GM12875 (cell line): ENCODE measurements at regions not wholly inside any gene's neighbourhood (a gene's known extent, or its start where the extent isn't known, plus 50 kb on each side); places are given as distances from the start of the nearest gene placed in this dataset.

Source experiments
- H3K4me3 ChIP-seq: one replicate; pipeline ENCODE4 v1.5.1; 2011; ENCODE audit warnings: low read depth, low read length, control low read depth
- CTCF ChIP-seq: IDR thresholded peaks from 2 replicates; pipeline ENCODE4 v1.5.1; 2011; ENCODE audit warnings: low read depth, mild to moderate bottlenecking, control low read depth, inconsistent platforms, low read length, moderate library complexity, borderline replicate concordance; ENCODE audit not compliant: insufficient read depth

GRCh38 chr5:128591598-128592455, 53.8 kb upstream of the FBN2 start:
- no peak for TF ChIP-seq CTCF
- no peak overlapping the region for H3K4me3 ChIP-seq

- TF ChIP-seq CTCF, result no peak
- no peak overlapping the region for H3K4me3 ChIP-seq
Observed at GRCh38 chr5:128596071-128596470, 58.0 kb upstream of the FBN2 start.

GRCh38 chr5:128597156-128597555, 59.1 kb upstream of the FBN2 start:
- no peak for TF ChIP-seq CTCF
- no peak overlapping the region for H3K4me3 ChIP-seq

GRCh38 chr5:128613128-128613527, 75.1 kb upstream of the FBN2 start:
- no peak for TF ChIP-seq CTCF

GRCh38 chr5:128613766-128614165, 75.7 kb upstream of the FBN2 start:
- no peak overlapping the region for H3K4me3 ChIP-seq
- no peak for TF ChIP-seq CTCF

More at GRCh38 chr5:128613128-128613527, 75.1 kb upstream of the FBN2 start:
- no peak overlapping the region for H3K4me3 ChIP-seq

GRCh38 chr5:128615578-128615977, 77.5 kb upstream of the FBN2 start:
- H3K4me3 ChIP-seq, result no peak overlapping the region
- TF ChIP-seq CTCF, result no peak

GRCh38 chr5:128626536-128627090, 88.6 kb upstream of the FBN2 start:
- H3K4me3 ChIP-seq, result no peak overlapping the region
- no peak for TF ChIP-seq CTCF
